ENCODE measurements at regions not wholly inside any gene's neighbourhood (a gene's known extent, or its start where the extent isn't known, plus 50 kb on each side); places are given as distances from the start of the nearest gene placed in this dataset.

GRCh38 chr1:208893251-208893650, 649.1 kb upstream of the PLXNA2 start:
- TF ChIP-seq POLR2A (IDR thresholded peaks at IDR 0.05) (no peak), POLR2AphosphoS5 (IDR thresholded peaks at IDR 0.05) (no peak), CTCF (IDR thresholded peaks at IDR 0.05) (no peak), EP300 (IDR thresholded peaks at IDR 0.05) (no peak)

Measured in sigmoid colon (tissue), 4 donors.